ENCODE measurements at regions not wholly inside any gene's neighbourhood (a gene's known extent, or its start where the extent isn't known, plus 50 kb on each side); places are given as distances from the start of the nearest gene placed in this dataset.

- Histone ChIP-seq H3K27ac (ENCODE audit: low read length) (no peak overlapping the region), H3K4me1 (ENCODE audit: control insufficient read depth, insufficient read depth, low read length) (no peaks in the 10 kb centered on the region), H3K4me3 (ENCODE audit: low read length in 2 of 2) (no peak overlapping the region), H3K9ac (ENCODE audit: low read length in 2 of 2) (no peak overlapping the region), H3K36me3 (ENCODE audit: control insufficient read depth in 2 of 2, insufficient read depth in 2 of 2, low read length in 2 of 2) (no peaks in the 10 kb centered on the region), H3K9me3 (ENCODE audit: control insufficient read depth in 2 of 2, low read length in 2 of 2) (no peaks in the 10 kb centered on the region), H3K27me3 (ENCODE audit: control insufficient read depth in 1 of 2, insufficient read depth in 2 of 2, low read length in 2 of 2) (no peaks in the 10 kb centered on the region)
These were observed 141.4 kb downstream of the KCNRG start for GRCh38 chr13:50156561-50157127.

GRCh38 chr13:50158385-50159165 lies 143.3 kb downstream of the KCNRG start:
- H3K36me3 ChIP-seq (ENCODE audit: control insufficient read depth in 2 of 2, insufficient read depth in 2 of 2, low read length in 2 of 2), result no peaks in the 10 kb centered on the region
- no peak overlapping the region for H3K9ac ChIP-seq (ENCODE audit: low read length in 2 of 2)
- H3K9me3 ChIP-seq (ENCODE audit: control insufficient read depth in 2 of 2, low read length in 2 of 2), result no peaks in the 10 kb centered on the region
- no peak overlapping the region for H3K27ac ChIP-seq (ENCODE audit: low read length)
- H3K4me1 ChIP-seq (ENCODE audit: control insufficient read depth, insufficient read depth, low read length), result no peaks in the 10 kb centered on the region
- no peak overlapping the region for H3K4me3 ChIP-seq (ENCODE audit: low read length in 2 of 2)
- H3K27me3 ChIP-seq (ENCODE audit: control insufficient read depth in 1 of 2, insufficient read depth in 2 of 2, low read length in 2 of 2), result no peaks in the 10 kb centered on the region

GRCh38 chr13:50159607-50160006 lies 144.4 kb downstream of the KCNRG start:
- Histone ChIP-seq H3K4me3 (ENCODE audit: low read length in 2 of 2) (no peak overlapping the region), H3K36me3 (ENCODE audit: control insufficient read depth in 2 of 2, insufficient read depth in 2 of 2, low read length in 2 of 2) (no peaks in the 10 kb centered on the region), H3K4me1 (ENCODE audit: control insufficient read depth, insufficient read depth, low read length) (no peaks in the 10 kb centered on the region), H3K9ac (ENCODE audit: low read length in 2 of 2) (no peak overlapping the region), H3K9me3 (ENCODE audit: control insufficient read depth in 2 of 2, low read length in 2 of 2) (no peaks in the 10 kb centered on the region), H3K27me3 (ENCODE audit: control insufficient read depth in 1 of 2, insufficient read depth in 2 of 2, low read length in 2 of 2) (no peaks in the 10 kb centered on the region), H3K27ac (ENCODE audit: low read length) (no peak overlapping the region)

GRCh38 chr13:50161052-50161451 lies 145.8 kb downstream of the KCNRG start:
- Histone ChIP-seq H3K4me1 (ENCODE audit: control insufficient read depth, insufficient read depth, low read length) (no peaks in the 10 kb centered on the region), H3K36me3 (ENCODE audit: control insufficient read depth in 2 of 2, insufficient read depth in 2 of 2, low read length in 2 of 2) (no peaks in the 10 kb centered on the region), H3K9ac (ENCODE audit: low read length in 2 of 2) (no peak overlapping the region), H3K27ac (ENCODE audit: low read length) (no peak overlapping the region), H3K27me3 (ENCODE audit: control insufficient read depth in 1 of 2, insufficient read depth in 2 of 2, low read length in 2 of 2) (no peaks in the 10 kb centered on the region), H3K9me3 (ENCODE audit: control insufficient read depth in 2 of 2, low read length in 2 of 2) (no peaks in the 10 kb centered on the region), H3K4me3 (ENCODE audit: low read length in 2 of 2) (no peak overlapping the region)

- Histone ChIP-seq H3K36me3 (ENCODE audit: control insufficient read depth in 2 of 2, insufficient read depth in 2 of 2, low read length in 2 of 2) (no peaks in the 10 kb centered on the region), H3K4me1 (ENCODE audit: control insufficient read depth, insufficient read depth, low read length) (no peaks in the 10 kb centered on the region), H3K4me3 (ENCODE audit: low read length in 2 of 2) (no peak overlapping the region), H3K27me3 (ENCODE audit: control insufficient read depth in 1 of 2, insufficient read depth in 2 of 2, low read length in 2 of 2) (no peaks in the 10 kb centered on the region), H3K27ac (ENCODE audit: low read length) (no peak overlapping the region), H3K9me3 (ENCODE audit: control insufficient read depth in 2 of 2, low read length in 2 of 2) (no peaks in the 10 kb centered on the region), H3K9ac (ENCODE audit: low read length in 2 of 2) (no peak overlapping the region)
These were observed 146.8 kb downstream of the KCNRG start for GRCh38 chr13:50162001-50162400.

GRCh38 chr13:50162567-50162966 lies 147.3 kb downstream of the KCNRG start:
- no peak overlapping the region for H3K27ac ChIP-seq (ENCODE audit: low read length)
- no peaks in the 10 kb centered on the region for H3K4me1 ChIP-seq (ENCODE audit: control insufficient read depth, insufficient read depth, low read length)
- no peaks in the 10 kb centered on the region for H3K27me3 ChIP-seq (ENCODE audit: control insufficient read depth in 1 of 2, insufficient read depth in 2 of 2, low read length in 2 of 2)
- H3K9me3 ChIP-seq (ENCODE audit: control insufficient read depth in 2 of 2, low read length in 2 of 2), result no peaks in the 10 kb centered on the region
- no peak overlapping the region for H3K4me3 ChIP-seq (ENCODE audit: low read length in 2 of 2)
- H3K9ac ChIP-seq (ENCODE audit: low read length in 2 of 2), result no peak overlapping the region
- no peaks in the 10 kb centered on the region for H3K36me3 ChIP-seq (ENCODE audit: control insufficient read depth in 2 of 2, insufficient read depth in 2 of 2, low read length in 2 of 2)

- no peaks in the 10 kb centered on the region for H3K27me3 ChIP-seq (ENCODE audit: control insufficient read depth in 1 of 2, insufficient read depth in 2 of 2, low read length in 2 of 2)
- no peak overlapping the region for H3K4me3 ChIP-seq (ENCODE audit: low read length in 2 of 2)
- no peaks in the 10 kb centered on the region for H3K4me1 ChIP-seq (ENCODE audit: control insufficient read depth, insufficient read depth, low read length)
- no peak overlapping the region for H3K9ac ChIP-seq (ENCODE audit: low read length in 2 of 2)
- H3K9me3 ChIP-seq (ENCODE audit: control insufficient read depth in 2 of 2, low read length in 2 of 2), result no peaks in the 10 kb centered on the region
- no peaks in the 10 kb centered on the region for H3K36me3 ChIP-seq (ENCODE audit: control insufficient read depth in 2 of 2, insufficient read depth in 2 of 2, low read length in 2 of 2)
- no peak overlapping the region for H3K27ac ChIP-seq (ENCODE audit: low read length)
These were observed 152.1 kb downstream of the KCNRG start for GRCh38 chr13:50167224-50167947.

- no peaks in the 10 kb centered on the region for H3K4me1 ChIP-seq (ENCODE audit: control insufficient read depth, insufficient read depth, low read length)
- no peak overlapping the region for H3K27ac ChIP-seq (ENCODE audit: low read length)
- H3K9me3 ChIP-seq (ENCODE audit: control insufficient read depth in 2 of 2, low read length in 2 of 2), result no peaks in the 10 kb centered on the region
- no peaks in the 10 kb centered on the region for H3K36me3 ChIP-seq (ENCODE audit: control insufficient read depth in 2 of 2, insufficient read depth in 2 of 2, low read length in 2 of 2)
- H3K9ac ChIP-seq (ENCODE audit: low read length in 2 of 2), result no peak overlapping the region
- no peak overlapping the region for H3K4me3 ChIP-seq (ENCODE audit: low read length in 2 of 2)
- H3K27me3 ChIP-seq (ENCODE audit: control insufficient read depth in 1 of 2, insufficient read depth in 2 of 2, low read length in 2 of 2), result no peaks in the 10 kb centered on the region
These were observed 152.7 kb downstream of the KCNRG start for GRCh38 chr13:50167967-50168366.

GRCh38 chr13:50168786-50169185 lies 153.5 kb downstream of the KCNRG start:
- H3K4me3 ChIP-seq (ENCODE audit: low read length in 2 of 2), result no peak overlapping the region
- H3K9me3 ChIP-seq (ENCODE audit: control insufficient read depth in 2 of 2, low read length in 2 of 2), result no peaks in the 10 kb centered on the region
- no peaks in the 10 kb centered on the region for H3K4me1 ChIP-seq (ENCODE audit: control insufficient read depth, insufficient read depth, low read length)
- no peak overlapping the region for H3K27ac ChIP-seq (ENCODE audit: low read length)
- no peaks in the 10 kb centered on the region for H3K27me3 ChIP-seq (ENCODE audit: control insufficient read depth in 1 of 2, insufficient read depth in 2 of 2, low read length in 2 of 2)
- H3K36me3 ChIP-seq (ENCODE audit: control insufficient read depth in 2 of 2, insufficient read depth in 2 of 2, low read length in 2 of 2), result no peaks in the 10 kb centered on the region
- H3K9ac ChIP-seq (ENCODE audit: low read length in 2 of 2), result no peak overlapping the region

GRCh38 chr13:50170447-50171037 lies 155.3 kb downstream of the KCNRG start:
- H3K27me3 ChIP-seq (ENCODE audit: control insufficient read depth in 1 of 2, insufficient read depth in 2 of 2, low read length in 2 of 2), result no peaks in the 10 kb centered on the region
- H3K9ac ChIP-seq (ENCODE audit: low read length in 2 of 2), result no peak overlapping the region

More at GRCh38 chr13:50170447-50171037, 155.3 kb downstream of the KCNRG start:
- no peaks in the 10 kb centered on the region for H3K9me3 ChIP-seq (ENCODE audit: control insufficient read depth in 2 of 2, low read length in 2 of 2)
- H3K4me3 ChIP-seq (ENCODE audit: low read length in 2 of 2), result no peak overlapping the region
- no peaks in the 10 kb centered on the region for H3K36me3 ChIP-seq (ENCODE audit: control insufficient read depth in 2 of 2, insufficient read depth in 2 of 2, low read length in 2 of 2)
- no peaks in the 10 kb centered on the region for H3K4me1 ChIP-seq (ENCODE audit: control insufficient read depth, insufficient read depth, low read length)
- H3K27ac ChIP-seq (ENCODE audit: low read length), result no peak overlapping the region
